HL-60 (cell line): ENCODE measurements at regions not wholly inside any gene's neighbourhood (a gene's known extent, or its start where the extent isn't known, plus 50 kb on each side); places are given as distances from the start of the nearest gene placed in this dataset.
"Not testable (repeated sequence)": the region's sequence is repeated elsewhere in the genome, so short reads cannot be mapped to it uniquely, and the experiment has no call there.

Source experiments
- DNase-seq, 2 experiments: peaks; one replicate each; pipeline ENCODE4 v3.0.0-alpha.2; 2010 to 2020; ENCODE audit warnings: low read depth in 1 of 2, low spot score in 1 of 2
- H3K27ac ChIP-seq: fragments of 250-450 bp; sonication (Bioruptor Pico); replicated peaks from 2 replicates; pipeline ENCODE4 v1.5.1; 2020; ENCODE audit warnings: mild to moderate bottlenecking, moderate library complexity
- H3K27me3 ChIP-seq: fragments of 250-450 bp; sonication (Bioruptor Pico); 2 replicates; pipeline ENCODE4 v1.5.1; 2021; ENCODE audit warnings: mild to moderate bottlenecking, moderate library complexity; ENCODE audit not compliant: insufficient read depth, poor library complexity, severe bottlenecking
- H3K4me3 ChIP-seq: replicated peaks from 2 replicates; pipeline ENCODE4 v1.5.1; 2011; ENCODE audit warnings: mild to moderate bottlenecking, control low read depth, low read length; ENCODE audit not compliant: insufficient read depth
- GABPA ChIP-seq: IDR thresholded peaks from 2 replicates; pipeline ENCODE4 v1.6.1; 2012; ENCODE audit warnings: low read depth
- POLR2AphosphoS5 ChIP-seq: IDR thresholded peaks from 2 replicates; pipeline ENCODE4 v1.6.1; 2012; ENCODE audit warnings: low read depth
- SPI1 ChIP-seq: IDR thresholded peaks from 2 replicates; pipeline ENCODE4 v1.6.1; 2012; ENCODE audit warnings: low read depth, mild to moderate bottlenecking, borderline replicate concordance
- TF ChIP-seq, protein P1 (sequence below): IDR thresholded peaks from one replicate; pipeline ENCODE4 v1.5.1; 2011; ENCODE audit warnings: low read length, control low read depth, inconsistent platforms; ENCODE audit not compliant: insufficient read depth
- TF ChIP-seq, protein P2 (sequence below): IDR thresholded peaks from 2 replicates; pipeline ENCODE4 v1.6.1; 2012; ENCODE audit warnings: low read depth; ENCODE audit not compliant: insufficient replicate concordance

DNA sequence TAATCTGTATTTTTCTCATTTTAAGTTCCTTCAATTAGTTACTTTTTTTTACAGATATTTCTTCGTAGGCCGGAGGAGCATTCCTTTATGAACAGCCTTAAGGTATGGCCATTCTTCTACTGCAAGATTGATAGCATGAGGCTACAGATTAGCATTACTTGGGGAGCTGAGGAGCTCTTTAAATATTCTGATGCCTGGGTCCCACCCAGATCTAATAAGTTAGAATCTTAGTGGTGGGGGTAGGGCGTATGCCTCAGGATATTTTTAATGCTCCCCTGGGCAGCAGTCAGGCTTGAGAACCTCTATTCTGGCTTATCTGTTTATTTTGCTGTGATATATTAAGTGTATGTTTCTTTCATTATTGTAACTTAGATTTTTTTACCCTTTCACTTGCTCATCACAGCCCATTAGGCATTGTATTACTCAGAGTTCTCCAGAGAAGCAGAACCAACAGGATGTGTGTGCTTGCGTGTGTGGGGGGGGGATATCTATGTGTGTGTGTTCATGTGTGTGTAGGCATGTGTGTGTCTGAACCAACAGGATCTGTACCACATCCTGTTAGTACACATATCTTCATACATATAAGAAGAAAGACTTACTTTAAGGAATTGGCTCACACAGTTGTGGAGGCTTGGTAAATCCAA lies 91.8 kb upstream of the MTAP start:
- Histone ChIP-seq H3K27ac (no peak overlapping the region), H3K27me3 (no peaks in the 10 kb centered on the region), H3K4me3 (no peak overlapping the region)
- no peak for DNase-seq
- TF ChIP-seq POLR2AphosphoS5 = no peak
- TF ChIP-seq, protein P1, sequence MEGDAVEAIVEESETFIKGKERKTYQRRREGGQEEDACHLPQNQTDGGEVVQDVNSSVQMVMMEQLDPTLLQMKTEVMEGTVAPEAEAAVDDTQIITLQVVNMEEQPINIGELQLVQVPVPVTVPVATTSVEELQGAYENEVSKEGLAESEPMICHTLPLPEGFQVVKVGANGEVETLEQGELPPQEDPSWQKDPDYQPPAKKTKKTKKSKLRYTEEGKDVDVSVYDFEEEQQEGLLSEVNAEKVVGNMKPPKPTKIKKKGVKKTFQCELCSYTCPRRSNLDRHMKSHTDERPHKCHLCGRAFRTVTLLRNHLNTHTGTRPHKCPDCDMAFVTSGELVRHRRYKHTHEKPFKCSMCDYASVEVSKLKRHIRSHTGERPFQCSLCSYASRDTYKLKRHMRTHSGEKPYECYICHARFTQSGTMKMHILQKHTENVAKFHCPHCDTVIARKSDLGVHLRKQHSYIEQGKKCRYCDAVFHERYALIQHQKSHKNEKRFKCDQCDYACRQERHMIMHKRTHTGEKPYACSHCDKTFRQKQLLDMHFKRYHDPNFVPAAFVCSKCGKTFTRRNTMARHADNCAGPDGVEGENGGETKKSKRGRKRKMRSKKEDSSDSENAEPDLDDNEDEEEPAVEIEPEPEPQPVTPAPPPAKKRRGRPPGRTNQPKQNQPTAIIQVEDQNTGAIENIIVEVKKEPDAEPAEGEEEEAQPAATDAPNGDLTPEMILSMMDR = no peak

DNA sequence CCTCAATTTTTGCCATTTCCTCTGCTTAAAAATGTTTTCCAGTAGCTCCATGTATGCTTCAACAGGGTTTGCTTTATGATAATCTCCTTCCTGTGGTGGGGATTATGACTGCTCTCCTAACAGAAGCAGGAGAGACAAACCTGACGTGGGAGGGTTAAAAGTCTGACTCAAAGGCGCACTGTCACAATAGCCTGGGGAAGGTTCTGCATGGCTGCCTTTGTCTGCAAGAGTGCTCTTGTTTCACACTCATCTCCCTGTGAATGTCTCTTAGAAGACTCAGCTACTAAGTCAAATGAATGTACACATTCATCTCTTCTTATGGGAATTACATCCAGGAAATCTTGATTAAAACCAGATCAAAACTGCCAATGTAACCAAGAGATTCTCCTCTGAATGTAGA lies 90.9 kb upstream of the MTAP start:
- Histone ChIP-seq H3K27me3 (no peaks in the 10 kb centered on the region), H3K27ac (no peak overlapping the region), H3K4me3 (no peak overlapping the region)
- DNase-seq = no peak
- no peak for TF ChIP-seq SPI1
- no peak for TF ChIP-seq POLR2AphosphoS5
- TF ChIP-seq, protein P2, sequence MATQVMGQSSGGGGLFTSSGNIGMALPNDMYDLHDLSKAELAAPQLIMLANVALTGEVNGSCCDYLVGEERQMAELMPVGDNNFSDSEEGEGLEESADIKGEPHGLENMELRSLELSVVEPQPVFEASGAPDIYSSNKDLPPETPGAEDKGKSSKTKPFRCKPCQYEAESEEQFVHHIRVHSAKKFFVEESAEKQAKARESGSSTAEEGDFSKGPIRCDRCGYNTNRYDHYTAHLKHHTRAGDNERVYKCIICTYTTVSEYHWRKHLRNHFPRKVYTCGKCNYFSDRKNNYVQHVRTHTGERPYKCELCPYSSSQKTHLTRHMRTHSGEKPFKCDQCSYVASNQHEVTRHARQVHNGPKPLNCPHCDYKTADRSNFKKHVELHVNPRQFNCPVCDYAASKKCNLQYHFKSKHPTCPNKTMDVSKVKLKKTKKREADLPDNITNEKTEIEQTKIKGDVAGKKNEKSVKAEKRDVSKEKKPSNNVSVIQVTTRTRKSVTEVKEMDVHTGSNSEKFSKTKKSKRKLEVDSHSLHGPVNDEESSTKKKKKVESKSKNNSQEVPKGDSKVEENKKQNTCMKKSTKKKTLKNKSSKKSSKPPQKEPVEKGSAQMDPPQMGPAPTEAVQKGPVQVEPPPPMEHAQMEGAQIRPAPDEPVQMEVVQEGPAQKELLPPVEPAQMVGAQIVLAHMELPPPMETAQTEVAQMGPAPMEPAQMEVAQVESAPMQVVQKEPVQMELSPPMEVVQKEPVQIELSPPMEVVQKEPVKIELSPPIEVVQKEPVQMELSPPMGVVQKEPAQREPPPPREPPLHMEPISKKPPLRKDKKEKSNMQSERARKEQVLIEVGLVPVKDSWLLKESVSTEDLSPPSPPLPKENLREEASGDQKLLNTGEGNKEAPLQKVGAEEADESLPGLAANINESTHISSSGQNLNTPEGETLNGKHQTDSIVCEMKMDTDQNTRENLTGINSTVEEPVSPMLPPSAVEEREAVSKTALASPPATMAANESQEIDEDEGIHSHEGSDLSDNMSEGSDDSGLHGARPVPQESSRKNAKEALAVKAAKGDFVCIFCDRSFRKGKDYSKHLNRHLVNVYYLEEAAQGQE = no peak
- TF ChIP-seq GABPA = no peak
- TF ChIP-seq, protein P1 = no peak

DNA sequence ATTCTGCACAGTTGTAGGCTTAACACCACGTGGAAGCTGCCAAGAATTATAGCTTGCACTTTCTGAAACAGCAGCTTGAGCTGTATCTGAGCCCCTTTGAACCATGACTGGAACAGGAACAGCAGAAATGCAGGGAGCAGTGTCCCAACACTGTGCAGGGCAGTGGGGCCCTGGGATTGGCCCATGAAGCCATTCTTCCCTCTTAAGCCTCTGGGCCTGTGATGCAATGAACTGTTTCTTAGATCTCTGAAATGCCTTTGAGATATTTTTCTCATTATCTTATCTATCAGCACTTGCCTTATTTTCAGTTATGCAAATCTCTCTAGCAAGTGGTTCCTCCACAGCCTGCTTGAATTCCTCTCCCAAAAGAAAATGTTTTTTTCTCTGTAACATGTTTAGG lies 87.0 kb upstream of the MTAP start:
- no peak overlapping the region for H3K4me3 ChIP-seq
- H3K27ac ChIP-seq = no peak overlapping the region
- peak in 1 of 2 experiments; percentile 14 for DNase-seq
- H3K27me3 ChIP-seq = no peaks in the 10 kb centered on the region
- TF ChIP-seq, protein P1 = no peak
- TF ChIP-seq POLR2AphosphoS5 (no peak), SPI1 (no peak), GABPA (no peak)
- TF ChIP-seq, protein P2 = no peak

DNA sequence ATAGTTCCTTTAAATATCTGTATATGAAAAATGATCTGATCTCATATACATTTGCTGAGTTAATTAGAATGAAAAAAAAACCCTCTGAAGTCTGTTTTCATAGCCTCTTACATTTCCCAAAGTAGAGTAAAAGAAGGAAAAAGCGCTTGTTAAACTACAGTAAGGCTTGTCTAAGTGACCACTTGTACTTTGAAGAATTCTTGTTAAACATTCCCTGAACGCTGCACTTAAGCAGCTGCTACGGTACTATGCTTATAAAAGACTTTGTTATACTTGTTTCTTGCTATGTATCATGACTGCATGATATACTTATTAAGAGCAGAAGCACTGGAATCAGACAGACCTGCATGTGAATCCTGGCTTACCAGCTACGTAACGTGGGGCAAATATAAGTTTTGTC lies 81.7 kb upstream of the MTAP start:
- no peak for TF ChIP-seq SPI1
- TF ChIP-seq, protein P1 = no peak
- TF ChIP-seq POLR2AphosphoS5 = no peak
- no peak for TF ChIP-seq GABPA
- TF ChIP-seq, protein P2 = no peak
- H3K4me3 ChIP-seq = no peak overlapping the region
- no peak for DNase-seq
- H3K27ac ChIP-seq = no peak overlapping the region
- no peaks in the 10 kb centered on the region for H3K27me3 ChIP-seq

DNA sequence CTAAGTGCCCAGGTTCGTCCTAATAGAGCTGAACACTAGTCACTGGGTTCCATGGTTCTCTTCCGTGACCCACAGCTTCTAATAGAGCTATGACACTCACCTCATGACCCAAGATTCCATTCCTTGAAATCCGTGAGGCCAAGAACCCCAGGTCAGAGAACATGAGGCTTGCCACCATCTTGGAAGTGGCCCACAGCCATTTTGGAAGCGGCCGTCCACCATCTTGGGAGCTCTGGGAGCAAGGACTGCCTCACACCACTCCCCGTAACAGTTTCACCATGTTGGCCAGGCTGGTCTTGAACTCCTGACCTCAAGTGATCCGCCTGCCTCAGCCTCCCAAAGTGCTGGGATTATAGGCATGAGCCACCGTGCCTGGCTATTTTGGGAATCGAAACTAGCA lies 75.0 kb upstream of the MTAP start:
- H3K4me3 ChIP-seq = not testable (repeated sequence)

More for the DNA sequence above, 75.0 kb upstream of the MTAP start:
- H3K27ac ChIP-seq, DNase-seq, H3K27me3 ChIP-seq: not testable (repeated sequence)
